ENCODE measurements at regions not wholly inside any gene's neighbourhood (a gene's known extent, or its start where the extent isn't known, plus 50 kb on each side); places are given as distances from the start of the nearest gene placed in this dataset.
A peak's percentile ranks its signal among the peaks of the same experiment; 100 is the strongest.

- ChIA-PET CTCF (no interaction called here), POLR2A (ENCODE audit: low non-redundant PET) (no interaction called here)
- TF ChIP-seq CTCF (conservative IDR thresholded peaks at IDR 0.05; ENCODE audit: low read depth): no peak
- no peak for DNase-seq (ENCODE audit: low spot score)
- no peak overlapping the region for H3K27ac ChIP-seq
Observed at GRCh38 chr9:14447103-14447502, 133.2 kb upstream of the NFIB start.

- H3K27ac ChIP-seq: no peak overlapping the region
- no peak for DNase-seq (ENCODE audit: low spot score)
- ChIA-PET CTCF (interaction anchor here (0.6 kb wide), 2 partner anchors 733 to 854 kb away, joined by 3 read pairs; no protein-coding TSS in a partner anchor), POLR2A (ENCODE audit: low non-redundant PET) (no interaction called here)
- TF ChIP-seq CTCF (conservative IDR thresholded peaks at IDR 0.05; ENCODE audit: low read depth): no peak
Observed at GRCh38 chr9:14445946-14446345, 132.0 kb upstream of the NFIB start.

DNA sequence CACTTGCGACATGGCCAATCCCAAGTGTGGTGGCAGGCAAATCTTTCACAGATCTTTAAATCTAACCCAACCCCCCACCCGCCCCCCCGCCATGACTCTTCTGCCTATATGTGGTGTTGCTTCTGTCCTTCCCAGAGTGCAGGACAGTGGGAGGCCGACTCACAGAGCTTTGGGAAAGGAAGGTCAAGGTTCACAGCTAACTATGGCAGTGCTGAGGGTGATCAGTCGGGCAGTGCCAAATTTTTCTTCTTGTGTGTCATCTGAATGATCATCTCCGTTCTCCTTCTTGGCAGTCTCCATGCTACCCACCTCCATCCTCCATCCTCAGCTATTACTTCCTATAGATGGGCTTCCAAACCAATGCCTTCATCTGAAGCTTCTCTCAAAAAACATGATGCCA lies 129.0 kb upstream of the NFIB start:
- CTCF ChIA-PET: interaction anchor here (0.6 to 0.9 kb wide), 3 partner anchors 124 to 1201 kb away, joined by 3 to 4 read pairs (median 3); no protein-coding TSS in a partner anchor
- DNase-seq (ENCODE audit: low spot score): no peak
- POLR2A ChIA-PET (ENCODE audit: low non-redundant PET): no interaction called here
- H3K27ac ChIP-seq: no peak overlapping the region
- no peak for TF ChIP-seq CTCF (conservative IDR thresholded peaks at IDR 0.05; ENCODE audit: low read depth)

DNA sequence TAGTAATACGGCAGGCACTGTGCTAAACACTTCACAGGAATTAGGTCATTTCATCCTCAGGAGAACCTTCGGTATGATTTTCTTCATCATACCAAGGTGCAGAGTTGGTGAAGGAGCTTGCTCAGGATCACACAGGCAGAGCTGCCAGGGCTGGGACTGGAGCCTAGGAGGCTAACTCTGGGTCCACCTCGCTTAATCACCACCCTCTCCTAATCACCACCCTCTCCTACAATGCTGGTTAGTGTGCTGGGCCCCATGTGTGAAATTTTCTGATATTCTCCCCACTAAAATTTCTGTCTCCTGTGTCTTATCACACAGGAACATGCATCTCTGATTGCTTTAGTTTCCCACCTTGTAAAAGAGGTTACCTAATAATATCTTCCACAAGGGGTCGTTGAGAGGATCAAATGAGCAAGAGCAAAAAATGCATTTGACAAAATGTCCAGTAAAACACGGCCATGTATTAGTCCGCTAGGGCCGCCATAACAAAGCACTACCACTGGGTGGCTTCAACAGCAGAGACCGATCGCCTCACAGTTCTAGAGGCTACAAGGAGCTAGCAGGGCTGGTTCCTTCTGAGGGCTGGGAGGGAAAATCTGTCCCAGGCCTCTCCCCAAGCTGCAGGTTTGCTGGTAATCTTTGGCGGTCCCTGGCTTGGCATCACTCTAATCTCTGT lies 128.2 kb upstream of the NFIB start:
- CTCF ChIA-PET: interaction anchor here (0.6 to 0.8 kb wide), 4 partner anchors 125 to 1444 kb away, joined by 3 to 4 read pairs (median 4); no protein-coding TSS in a partner anchor

DNA sequence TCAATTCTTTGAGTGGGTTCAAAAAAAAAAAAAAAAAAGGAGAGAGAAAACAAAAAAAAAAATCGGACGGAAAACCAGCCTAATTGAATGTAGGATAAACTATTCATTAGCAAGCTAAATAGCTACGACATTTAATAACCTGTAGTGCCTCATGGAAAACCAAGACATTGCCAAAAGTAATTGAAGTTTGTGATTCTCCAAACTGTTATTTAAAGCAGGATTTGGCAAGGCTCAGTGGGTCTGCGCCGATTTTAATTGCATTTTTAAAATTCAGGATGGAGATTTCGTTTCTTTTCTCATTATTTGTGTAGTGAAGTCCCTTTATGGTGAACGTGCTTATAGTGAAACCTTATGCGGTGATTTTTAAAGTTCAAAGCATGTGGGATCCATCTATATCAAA lies 127.2 kb upstream of the NFIB start:
- POLR2A ChIA-PET (ENCODE audit: low non-redundant PET): no interaction called here
- DNase-seq (ENCODE audit: low spot score): no peak
- no peak overlapping the region for H3K27ac ChIP-seq
- CTCF ChIA-PET: no interaction called here
- TF ChIP-seq CTCF (conservative IDR thresholded peaks at IDR 0.05; ENCODE audit: low read depth): no peak

More for the DNA sequence above, 128.2 kb upstream of the NFIB start:
- DNase-seq (ENCODE audit: low spot score): no peak
- H3K27ac ChIP-seq: no peak overlapping the region
- POLR2A ChIA-PET (ENCODE audit: low non-redundant PET): no interaction called here
- TF ChIP-seq CTCF (conservative IDR thresholded peaks at IDR 0.05; ENCODE audit: low read depth): 0 out of 2 replicates have a peak, but pooled peaks have one; percentile 12

DNA sequence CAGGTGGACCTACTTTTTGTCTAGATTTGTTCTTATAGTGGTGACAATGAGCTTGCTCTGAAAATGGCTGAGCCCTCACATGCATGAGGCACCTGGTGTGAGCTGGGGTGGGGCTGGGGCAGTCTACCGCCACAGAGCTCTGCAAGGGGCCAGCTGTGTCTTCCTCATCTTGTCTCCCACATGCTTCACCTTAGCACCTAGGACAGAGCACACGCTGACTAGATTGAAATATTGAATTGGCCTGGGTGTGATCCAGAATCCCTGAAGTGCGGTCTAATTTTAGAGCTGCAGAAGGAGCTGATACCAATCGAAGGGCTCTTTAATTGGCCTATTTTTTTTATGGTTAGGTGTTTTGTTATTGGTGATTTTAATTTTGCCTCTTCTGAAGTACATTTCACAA lies 126.1 kb upstream of the NFIB start:
- no peak for DNase-seq (ENCODE audit: low spot score)
- no peak for TF ChIP-seq CTCF (conservative IDR thresholded peaks at IDR 0.05; ENCODE audit: low read depth)
- H3K27ac ChIP-seq: no peak overlapping the region
- ChIA-PET CTCF (no interaction called here), POLR2A (ENCODE audit: low non-redundant PET) (no interaction called here)
